ENCODE measurements at regions not wholly inside any gene's neighbourhood (a gene's known extent, or its start where the extent isn't known, plus 50 kb on each side); places are given as distances from the start of the nearest gene placed in this dataset.

GRCh38 chr2:189299974-189300373 lies 120.4 kb upstream of the COL5A2 start:
- Histone ChIP-seq H3K27ac (ENCODE audit: low read depth, low read length) (no peak overlapping the region), H3K4me1 (ENCODE audit: insufficient read depth, low read length) (peaks cover 17% of the 10 kb centered on the region), H2AFZ (ENCODE audit: low read length) (no peak overlapping the region), H4K20me1 (ENCODE audit: insufficient read depth, low read length) (no peaks in the 10 kb centered on the region), H3K9me3 (ENCODE audit: low read depth, low read length) (no peaks in the 10 kb centered on the region), H3K36me3 (ENCODE audit: insufficient read depth, low read length) (no peaks in the 10 kb centered on the region), H3K4me3 (ENCODE audit: insufficient read depth, low read length) (no peak overlapping the region), H3K27me3 (ENCODE audit: insufficient read depth, low read length) (no peaks in the 10 kb centered on the region), H3K4me2 (ENCODE audit: insufficient read depth, low read length) (no peak overlapping the region), H3K79me2 (ENCODE audit: insufficient read depth, low read length) (no peaks in the 10 kb centered on the region)
- no peak for DNase-seq (ENCODE audit: insufficient read length, low spot score, missing footprints)
- TF ChIP-seq, protein P1, sequence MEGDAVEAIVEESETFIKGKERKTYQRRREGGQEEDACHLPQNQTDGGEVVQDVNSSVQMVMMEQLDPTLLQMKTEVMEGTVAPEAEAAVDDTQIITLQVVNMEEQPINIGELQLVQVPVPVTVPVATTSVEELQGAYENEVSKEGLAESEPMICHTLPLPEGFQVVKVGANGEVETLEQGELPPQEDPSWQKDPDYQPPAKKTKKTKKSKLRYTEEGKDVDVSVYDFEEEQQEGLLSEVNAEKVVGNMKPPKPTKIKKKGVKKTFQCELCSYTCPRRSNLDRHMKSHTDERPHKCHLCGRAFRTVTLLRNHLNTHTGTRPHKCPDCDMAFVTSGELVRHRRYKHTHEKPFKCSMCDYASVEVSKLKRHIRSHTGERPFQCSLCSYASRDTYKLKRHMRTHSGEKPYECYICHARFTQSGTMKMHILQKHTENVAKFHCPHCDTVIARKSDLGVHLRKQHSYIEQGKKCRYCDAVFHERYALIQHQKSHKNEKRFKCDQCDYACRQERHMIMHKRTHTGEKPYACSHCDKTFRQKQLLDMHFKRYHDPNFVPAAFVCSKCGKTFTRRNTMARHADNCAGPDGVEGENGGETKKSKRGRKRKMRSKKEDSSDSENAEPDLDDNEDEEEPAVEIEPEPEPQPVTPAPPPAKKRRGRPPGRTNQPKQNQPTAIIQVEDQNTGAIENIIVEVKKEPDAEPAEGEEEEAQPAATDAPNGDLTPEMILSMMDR (IDR thresholded peaks at IDR 0.05; ENCODE audit: extremely low read depth, low read depth, low read length): no peak

GRCh38 chr2:189300916-189301315 lies 121.4 kb upstream of the COL5A2 start:
- peaks cover 17% of the 10 kb centered on the region for H3K4me1 ChIP-seq (ENCODE audit: insufficient read depth, low read length)
- H3K36me3 ChIP-seq (ENCODE audit: insufficient read depth, low read length): no peaks in the 10 kb centered on the region
- H3K9me3 ChIP-seq (ENCODE audit: low read depth, low read length): no peaks in the 10 kb centered on the region
- H3K27ac ChIP-seq (ENCODE audit: low read depth, low read length): no peak overlapping the region
- no peaks in the 10 kb centered on the region for H4K20me1 ChIP-seq (ENCODE audit: insufficient read depth, low read length)
- H3K79me2 ChIP-seq (ENCODE audit: insufficient read depth, low read length): no peaks in the 10 kb centered on the region
- no peak overlapping the region for H2AFZ ChIP-seq (ENCODE audit: low read length)
- TF ChIP-seq, protein P1 (IDR thresholded peaks at IDR 0.05; ENCODE audit: extremely low read depth, low read depth, low read length): no peak
- no peak overlapping the region for H3K4me2 ChIP-seq (ENCODE audit: insufficient read depth, low read length)
- DNase-seq (ENCODE audit: insufficient read length, low spot score, missing footprints): no peak
- no peak overlapping the region for H3K4me3 ChIP-seq (ENCODE audit: insufficient read depth, low read length)
- no peaks in the 10 kb centered on the region for H3K27me3 ChIP-seq (ENCODE audit: insufficient read depth, low read length)

GRCh38 chr2:189302274-189302948 lies 122.8 kb upstream of the COL5A2 start:
- TF ChIP-seq, protein P1 (IDR thresholded peaks at IDR 0.05; ENCODE audit: extremely low read depth, low read depth, low read length): no peak
- Histone ChIP-seq H3K36me3 (ENCODE audit: insufficient read depth, low read length) (no peaks in the 10 kb centered on the region), H3K27ac (ENCODE audit: low read depth, low read length) (no peak overlapping the region), H3K79me2 (ENCODE audit: insufficient read depth, low read length) (no peaks in the 10 kb centered on the region), H3K27me3 (ENCODE audit: insufficient read depth, low read length) (no peaks in the 10 kb centered on the region), H3K4me3 (ENCODE audit: insufficient read depth, low read length) (no peak overlapping the region), H3K9me3 (ENCODE audit: low read depth, low read length) (no peaks in the 10 kb centered on the region), H2AFZ (ENCODE audit: low read length) (no peak overlapping the region), H3K4me1 (ENCODE audit: insufficient read depth, low read length) (peaks cover 14% of the 10 kb centered on the region), H4K20me1 (ENCODE audit: insufficient read depth, low read length) (no peaks in the 10 kb centered on the region), H3K4me2 (ENCODE audit: insufficient read depth, low read length) (no peak overlapping the region)
- DNase-seq (ENCODE audit: insufficient read length, low spot score, missing footprints): no peak

DNA sequence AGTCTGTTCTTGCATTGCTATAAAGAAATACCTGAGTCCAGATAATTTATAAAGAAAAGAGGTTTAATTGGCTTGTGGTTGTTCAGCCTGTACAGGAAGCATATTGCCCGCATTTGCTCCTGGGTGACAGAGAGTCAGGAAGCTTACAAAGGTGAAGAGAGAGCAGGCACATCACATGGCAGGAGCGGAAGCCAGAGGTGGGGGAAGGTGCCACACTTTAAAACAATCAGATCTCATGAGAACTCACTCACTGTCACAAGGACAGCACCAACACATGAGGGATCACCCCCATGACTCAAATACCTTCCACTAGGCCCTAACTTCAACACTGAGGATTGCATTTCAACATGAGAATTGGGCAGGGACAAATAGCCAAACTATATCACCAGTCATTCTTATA lies 124.8 kb upstream of the COL5A2 start:
- TF ChIP-seq, protein P1 (IDR thresholded peaks at IDR 0.05; ENCODE audit: extremely low read depth, low read depth, low read length): no peak
- H3K9me3 ChIP-seq (ENCODE audit: low read depth, low read length): no peaks in the 10 kb centered on the region
- DNase-seq (ENCODE audit: insufficient read length, low spot score, missing footprints): no peak
- no peak overlapping the region for H2AFZ ChIP-seq (ENCODE audit: low read length)
- H4K20me1 ChIP-seq (ENCODE audit: insufficient read depth, low read length): no peaks in the 10 kb centered on the region
- no peak overlapping the region for H3K27ac ChIP-seq (ENCODE audit: low read depth, low read length)
- H3K4me3 ChIP-seq (ENCODE audit: insufficient read depth, low read length): no peak overlapping the region
- H3K27me3 ChIP-seq (ENCODE audit: insufficient read depth, low read length): no peaks in the 10 kb centered on the region
- H3K4me1 ChIP-seq (ENCODE audit: insufficient read depth, low read length): no peaks in the 10 kb centered on the region
- H3K4me2 ChIP-seq (ENCODE audit: insufficient read depth, low read length): no peak overlapping the region
- no peaks in the 10 kb centered on the region for H3K79me2 ChIP-seq (ENCODE audit: insufficient read depth, low read length)
- no peaks in the 10 kb centered on the region for H3K36me3 ChIP-seq (ENCODE audit: insufficient read depth, low read length)
